Upper lobe of left lung (tissue), 4 donors: ENCODE measurements at regions not wholly inside any gene's neighbourhood (a gene's known extent, or its start where the extent isn't known, plus 50 kb on each side); places are given as distances from the start of the nearest gene placed in this dataset.

Source experiments
- EP300 ChIP-seq, 4 donors: sonication (generic); formaldehyde crosslinking; IDR thresholded peaks; one replicate each; pipeline ENCODE4 v1.5.1; 2017; ENCODE audit warnings: antibody characterized with exemption in 4 of 4, control low read depth in 2 of 4
- POLR2A ChIP-seq, 4 donors: fragments of 450-650 bp; IDR thresholded peaks; one replicate each; pipeline ENCODE4 v1.5.1; 2016 to 2017; ENCODE audit warnings: antibody characterized with exemption in 4 of 4, mild to moderate bottlenecking in 2 of 4
- POLR2AphosphoS5 ChIP-seq, 2 donors: sonication (generic); formaldehyde crosslinking; IDR thresholded peaks; one replicate each; pipeline ENCODE4 v1.5.1; 2017; ENCODE audit warnings: antibody characterized with exemption in 2 of 2
- TF ChIP-seq, protein P1 (sequence below), 6 experiments: fragments of 450-650 bp in 4 of 6; fragments of 200-600 bp in 2 of 6; sonication (generic) in 2 of 6; IDR thresholded peaks; one replicate each; pipeline ENCODE4 v1.5.1; 2016 to 2019; ENCODE audit warnings: antibody characterized with exemption in 6 of 6

GRCh38 chr13:91158017-91158395 is 189.5 kb upstream of the MIR17HG start:
- TF ChIP-seq, protein P1, sequence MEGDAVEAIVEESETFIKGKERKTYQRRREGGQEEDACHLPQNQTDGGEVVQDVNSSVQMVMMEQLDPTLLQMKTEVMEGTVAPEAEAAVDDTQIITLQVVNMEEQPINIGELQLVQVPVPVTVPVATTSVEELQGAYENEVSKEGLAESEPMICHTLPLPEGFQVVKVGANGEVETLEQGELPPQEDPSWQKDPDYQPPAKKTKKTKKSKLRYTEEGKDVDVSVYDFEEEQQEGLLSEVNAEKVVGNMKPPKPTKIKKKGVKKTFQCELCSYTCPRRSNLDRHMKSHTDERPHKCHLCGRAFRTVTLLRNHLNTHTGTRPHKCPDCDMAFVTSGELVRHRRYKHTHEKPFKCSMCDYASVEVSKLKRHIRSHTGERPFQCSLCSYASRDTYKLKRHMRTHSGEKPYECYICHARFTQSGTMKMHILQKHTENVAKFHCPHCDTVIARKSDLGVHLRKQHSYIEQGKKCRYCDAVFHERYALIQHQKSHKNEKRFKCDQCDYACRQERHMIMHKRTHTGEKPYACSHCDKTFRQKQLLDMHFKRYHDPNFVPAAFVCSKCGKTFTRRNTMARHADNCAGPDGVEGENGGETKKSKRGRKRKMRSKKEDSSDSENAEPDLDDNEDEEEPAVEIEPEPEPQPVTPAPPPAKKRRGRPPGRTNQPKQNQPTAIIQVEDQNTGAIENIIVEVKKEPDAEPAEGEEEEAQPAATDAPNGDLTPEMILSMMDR (IDR thresholded peaks at IDR 0.05) = no peak
- no peak for TF ChIP-seq POLR2A (IDR thresholded peaks at IDR 0.05)
- TF ChIP-seq POLR2AphosphoS5 (IDR thresholded peaks at IDR 0.05) = no peak
- TF ChIP-seq EP300 (IDR thresholded peaks at IDR 0.05) = no peak
